SK-N-SH (cell line): ENCODE measurements at regions not wholly inside any gene's neighbourhood (a gene's known extent, or its start where the extent isn't known, plus 50 kb on each side); places are given as distances from the start of the nearest gene placed in this dataset.

Experiments
- CTCF ChIA-PET: fragments of 300-600, 350-600 bp; formaldehyde crosslinking; extraction: SDS; loops from one replicate; lab custom pipeline; 2021; lab: Yijun Ruan, JAX
- POLR2A ChIA-PET: fragments of 350-600 bp; sonication (Branson Sonifier 250); formaldehyde crosslinking; extraction: SDS; loops from one replicate; lab custom pipeline; 2020; ENCODE audit warnings: antibody characterized with exemption, inconsistent platforms; lab: Yijun Ruan, JAX
- DNase-seq: peaks from one replicate; pipeline ENCODE4 v3.0.0; 2012
- H2AFZ ChIP-seq: fragments of 200-600 bp; sonication (generic); 2 replicates; pipeline ENCODE4 v1.8.1; 2016; ENCODE audit warnings: antibody characterized with exemption, mild to moderate bottlenecking, low read depth
- H3F3A ChIP-seq: fragments of 200-600 bp; sonication (generic); replicated peaks from 2 replicates; pipeline ENCODE3; 2016; ENCODE audit warnings: antibody characterized with exemption, mild to moderate bottlenecking; ENCODE audit not compliant: insufficient read depth
- H3K27ac ChIP-seq, 2 experiments: fragments of 200-500 bp in 1 of 2; fragments of 200-600 bp in 1 of 2; sonication (Bioruptor generic) in 1 of 2; sonication (generic), shearing (Covaris generic) in 1 of 2; 2 replicates each; pipeline versions ENCODE4 v1.5.1 to v1.6.1; 2014 to 2016; ENCODE audit warnings: low read depth in 2 of 2, inconsistent platforms in 1 of 2, low read length in 1 of 2, mild to moderate bottlenecking in 1 of 2, mixed read lengths in 1 of 2
- H3K27me3 ChIP-seq: fragments of 200-600 bp; sonication (generic), shearing (Covaris generic); 2 replicates; pipeline ENCODE4 v1.6.1; 2016; ENCODE audit warnings: mixed run types; ENCODE audit not compliant: insufficient read depth
- H3K36me3 ChIP-seq, 2 experiments: fragments of 200-500 bp in 1 of 2; fragments of 200-600 bp in 1 of 2; sonication (Bioruptor generic) in 1 of 2; sonication (generic) in 1 of 2; replicated peaks in 1 of 2; 2 replicates each; pipeline versions ENCODE3 to v1.5.1; 2014 to 2016; ENCODE audit warnings: low read length in 1 of 2, mild to moderate bottlenecking in 1 of 2; ENCODE audit not compliant: insufficient read depth in 2 of 2, control insufficient read depth in 1 of 2
- H3K4me1 ChIP-seq, 2 experiments: fragments of 200-500 bp in 1 of 2; fragments of 200-600 bp in 1 of 2; sonication (Bioruptor generic) in 1 of 2; sonication (generic), shearing (Covaris generic) in 1 of 2; 2 replicates each; pipeline versions ENCODE4 v1.5.1 to v1.6.1; 2014 to 2016; ENCODE audit warnings: low read depth in 1 of 2, low read length in 1 of 2, mixed run types in 1 of 2; ENCODE audit not compliant: insufficient read depth in 2 of 2, control insufficient read depth in 1 of 2
- H3K4me2 ChIP-seq: fragments of 200-600 bp; sonication (generic), shearing (Covaris generic); 2 replicates; pipeline ENCODE4 v1.6.1; 2017; ENCODE audit warnings: mixed run types
- H3K4me3 ChIP-seq, 2 experiments: fragments of 200-500 bp in 1 of 2; fragments of 200-600 bp in 1 of 2; sonication (Bioruptor generic) in 1 of 2; sonication (generic), shearing (Covaris generic) in 1 of 2; 2 replicates each; pipeline versions ENCODE4 v1.5.1 to v1.8.1; 2014 to 2016; ENCODE audit warnings: low read depth in 2 of 2, inconsistent platforms in 1 of 2, low read length in 1 of 2, mild to moderate bottlenecking in 1 of 2, mixed read lengths in 1 of 2, moderate library complexity in 1 of 2
- H3K79me2 ChIP-seq: fragments of 200-600 bp; sonication (generic); 2 replicates; pipeline ENCODE4 v1.8.1; 2017; ENCODE audit warnings: mild to moderate bottlenecking; ENCODE audit not compliant: insufficient read depth
- H3K9ac ChIP-seq: fragments of 200-600 bp; sonication (generic); 2 replicates; pipeline ENCODE4 v1.6.1; 2017; ENCODE audit warnings: mixed run types
- H3K9me2 ChIP-seq: fragments of 200-600 bp; sonication (generic); 2 replicates; pipeline ENCODE4 v1.6.1; 2017; ENCODE audit warnings: mixed run types
- H3K9me3 ChIP-seq: fragments of 200-600 bp; sonication (generic); 2 replicates; pipeline ENCODE4 v1.6.1; 2017; ENCODE audit warnings: mixed run types, mild to moderate bottlenecking, moderate library complexity
- H4K20me1 ChIP-seq: fragments of 200-600 bp; sonication (generic); 2 replicates; pipeline ENCODE4 v1.6.1; 2017; ENCODE audit warnings: mild to moderate bottlenecking, mixed run types; ENCODE audit not compliant: insufficient read depth
- CHD2 ChIP-seq: fragments of 150-350 bp; IDR thresholded peaks from 2 replicates; pipeline ENCODE4 v1.6.1; 2018; ENCODE audit warnings: low read length; ENCODE audit not compliant: partially characterized antibody
- ELF1 ChIP-seq: IDR thresholded peaks from 2 replicates; pipeline ENCODE4 v1.4.0; 2012
- EP300 ChIP-seq, 2 experiments: IDR thresholded peaks; 2 replicates each; pipeline versions ENCODE4 v1.4.0 to v1.6.1; 2012; ENCODE audit warnings: borderline replicate concordance in 1 of 2, low read depth in 1 of 2, low read length in 1 of 2
- EZH2phosphoT487 ChIP-seq: fragments of 200-600 bp; sonication (generic); IDR thresholded peaks from 2 replicates; pipeline ENCODE4 v1.6.1; 2017; ENCODE audit warnings: low read depth, mixed run types, mild to moderate bottlenecking, antibody characterized with exemption, moderate library complexity, borderline replicate concordance
- GABPA ChIP-seq: IDR thresholded peaks from 2 replicates; pipeline ENCODE4 v1.4.0; 2012; ENCODE audit warnings: low read depth, mild to moderate bottlenecking
- JUND ChIP-seq: IDR thresholded peaks from 2 replicates; pipeline ENCODE4 v1.4.0; 2012
- MEF2A ChIP-seq: IDR thresholded peaks from 2 replicates; pipeline ENCODE4 v1.4.0; 2012; ENCODE audit warnings: low read depth, borderline replicate concordance
- MXI1 ChIP-seq: IDR thresholded peaks from 2 replicates; pipeline ENCODE4 v1.6.1; 2012; ENCODE audit warnings: mild to moderate bottlenecking, low read depth, low read length, improper control_type of control experiment
- NRF1 ChIP-seq: IDR thresholded peaks from 2 replicates; pipeline ENCODE4 v1.6.1; 2012; ENCODE audit warnings: low read depth, mild to moderate bottlenecking, low read length
- POLR2AphosphoS5 ChIP-seq: IDR thresholded peaks from 2 replicates; pipeline ENCODE4 v1.6.1; 2012; ENCODE audit warnings: low read depth, low read length
- RCOR1 ChIP-seq: fragments of 150-350 bp; IDR thresholded peaks from 2 replicates; pipeline ENCODE4 v1.6.1; 2017; ENCODE audit warnings: antibody characterized with exemption, low read length
- RFX5 ChIP-seq: IDR thresholded peaks from 2 replicates; pipeline ENCODE4 v1.6.1; 2012; ENCODE audit warnings: mild to moderate bottlenecking, improper control_type of control experiment, low read length
- SIN3A ChIP-seq: IDR thresholded peaks from 2 replicates; pipeline ENCODE4 v1.6.1; 2012; ENCODE audit warnings: low read depth, mild to moderate bottlenecking, low read length, moderate library complexity, borderline replicate concordance
- TAF1 ChIP-seq: IDR thresholded peaks from 2 replicates; pipeline ENCODE4 v1.6.1; 2012; ENCODE audit warnings: low read depth, mild to moderate bottlenecking, low read length, moderate library complexity, borderline replicate concordance
- TCF12 ChIP-seq: IDR thresholded peaks from 2 replicates; pipeline ENCODE4 v1.4.0; 2012
- YY1 ChIP-seq: IDR thresholded peaks from 2 replicates; pipeline ENCODE4 v1.4.0; 2012; ENCODE audit warnings: low read depth, mild to moderate bottlenecking
- WGBS: methylation state at CpG from one replicate; pipeline ENCODE4 v1.1.6; 2017; ENCODE audit warnings: low lambda C conversion rate; 5-methylcytosine and 5-hydroxymethylcytosine counted together
- TF ChIP-seq, protein P1 (sequence below): IDR thresholded peaks from 2 replicates; pipeline ENCODE4 v1.4.0; 2012; ENCODE audit warnings: low read depth, borderline replicate concordance
- TF ChIP-seq, protein P2 (sequence below): fragments of 150-350 bp; IDR thresholded peaks from 2 replicates; pipeline ENCODE4 v1.6.1; 2017; ENCODE audit warnings: antibody characterized with exemption, low read length, low read depth, borderline replicate concordance
- TF ChIP-seq, protein P3 (sequence below): IDR thresholded peaks from 2 replicates; pipeline ENCODE4 v1.4.0; 2012; ENCODE audit warnings: low read depth, borderline replicate concordance
- TF ChIP-seq, protein P4 (sequence below): fragments of 200-600 bp; sonication (generic); IDR thresholded peaks from 2 replicates; pipeline ENCODE4 v1.6.1; 2017; ENCODE audit warnings: antibody characterized with exemption, mild to moderate bottlenecking, moderate library complexity
- TF ChIP-seq, protein P5 (sequence below): IDR thresholded peaks from 2 replicates; pipeline ENCODE4 v1.4.0; 2012; ENCODE audit warnings: low read depth

DNA sequence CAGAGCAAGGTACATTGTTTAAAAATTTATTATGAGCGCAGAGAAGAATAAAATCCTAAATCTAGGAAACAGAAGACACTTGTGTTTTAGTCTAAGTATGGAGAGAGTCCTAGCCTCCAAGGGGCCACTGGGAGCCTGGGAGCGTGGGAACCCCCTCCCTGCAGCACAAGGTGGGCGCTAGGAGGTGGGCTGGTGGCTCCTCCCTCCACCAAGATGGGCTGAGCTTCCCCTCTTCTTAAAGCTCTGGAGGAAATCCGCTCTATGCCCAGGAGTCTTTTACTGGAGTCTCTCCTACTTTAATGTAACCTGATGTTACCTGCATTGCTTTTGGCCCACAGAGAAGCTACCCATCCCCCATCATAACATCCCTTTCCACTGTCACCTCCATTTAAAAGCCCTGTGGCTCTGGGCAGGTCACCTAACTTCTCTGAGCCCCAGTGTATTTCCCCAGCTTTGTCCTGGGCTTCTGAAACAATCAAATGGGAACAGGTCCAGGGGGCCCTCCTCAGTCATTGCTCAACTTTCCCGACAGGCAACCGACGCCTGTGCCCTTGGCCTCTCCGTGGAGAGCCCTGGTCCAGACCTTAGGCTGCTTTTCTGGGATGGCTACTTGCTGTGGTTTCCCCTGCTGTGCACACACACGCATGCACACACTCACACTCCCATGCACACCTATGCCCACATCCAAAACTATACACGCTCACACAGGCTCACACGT is 181.5 kb downstream of the NPHP4 start:
- no peaks in the 10 kb centered on the region for H3K9me3 ChIP-seq
- CTCF ChIA-PET = interaction anchor here (0.6 to 1.3 kb wide), 2 partner anchors 65 to 77 kb away, joined by 3 to 4 read pairs; no protein-coding TSS in a partner anchor
- H3K9ac ChIP-seq = no peak overlapping the region
- no peak overlapping the region for H3K27ac ChIP-seq
- no peak overlapping the region for H3K4me2 ChIP-seq
- H2AFZ ChIP-seq = no peak overlapping the region
- DNase-seq = no peak
- no peaks in the 10 kb centered on the region for H3K79me2 ChIP-seq
- POLR2A ChIA-PET = no interaction called here
- no peaks in the 10 kb centered on the region for H3K9me2 ChIP-seq
- H3K4me1 ChIP-seq = peaks cover 0 to 11% of the 10 kb centered on the region in 2 experiments; a peak in 1 of 4 replicates
- H3F3A ChIP-seq = no peaks in the 10 kb centered on the region
- H3K4me3 ChIP-seq = no peak overlapping the region
- TF ChIP-seq, protein P1, sequence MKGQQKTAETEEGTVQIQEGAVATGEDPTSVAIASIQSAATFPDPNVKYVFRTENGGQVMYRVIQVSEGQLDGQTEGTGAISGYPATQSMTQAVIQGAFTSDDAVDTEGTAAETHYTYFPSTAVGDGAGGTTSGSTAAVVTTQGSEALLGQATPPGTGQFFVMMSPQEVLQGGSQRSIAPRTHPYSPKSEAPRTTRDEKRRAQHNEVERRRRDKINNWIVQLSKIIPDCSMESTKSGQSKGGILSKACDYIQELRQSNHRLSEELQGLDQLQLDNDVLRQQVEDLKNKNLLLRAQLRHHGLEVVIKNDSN = no peak
- no peaks in the 10 kb centered on the region for H4K20me1 ChIP-seq
- no peaks in the 10 kb centered on the region for H3K36me3 ChIP-seq
- H3K27me3 ChIP-seq = no peaks in the 10 kb centered on the region
- 37% methylated on average over 9 of the region's 11 CpGs for WGBS

DNA sequence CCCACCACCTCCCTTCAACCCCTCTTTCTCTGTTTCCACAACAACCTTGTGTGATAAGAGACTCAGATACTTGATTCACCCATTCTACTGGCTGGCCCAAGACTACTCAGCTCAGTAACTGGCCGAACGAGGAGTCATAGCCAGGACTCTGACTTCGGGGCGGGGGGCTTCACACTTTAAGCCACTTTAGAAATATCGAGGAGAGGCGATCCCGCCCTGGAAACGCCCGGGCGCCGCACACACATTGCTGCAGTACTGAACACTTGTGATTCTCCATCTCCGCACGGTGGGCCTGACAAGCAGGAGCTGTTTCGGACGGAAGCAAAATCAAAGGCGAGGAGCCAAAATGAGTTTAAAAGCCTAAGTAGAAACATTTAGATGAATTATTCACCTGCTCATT is 182.1 kb downstream of the NPHP4 start:
- no peak overlapping the region for H3K27ac ChIP-seq
- TF ChIP-seq RCOR1 (no peak), CHD2 (no peak), MXI1 (no peak), ELF1 (no peak), JUND (no peak), EZH2phosphoT487 (no peak), RFX5 (no peak), GABPA (no peak), POLR2AphosphoS5 (no peak), NRF1 (no peak), SIN3A (no peak), TAF1 (no peak), MEF2A (no peak), TCF12 (no peak), YY1 (no peak), EP300 (IDR thresholded peaks at IDR 0.05; ENCODE audit: borderline replicate concordance in 1 of 2, low read depth in 1 of 2, low read length in 1 of 2) (no peak)
- TF ChIP-seq, protein P2, sequence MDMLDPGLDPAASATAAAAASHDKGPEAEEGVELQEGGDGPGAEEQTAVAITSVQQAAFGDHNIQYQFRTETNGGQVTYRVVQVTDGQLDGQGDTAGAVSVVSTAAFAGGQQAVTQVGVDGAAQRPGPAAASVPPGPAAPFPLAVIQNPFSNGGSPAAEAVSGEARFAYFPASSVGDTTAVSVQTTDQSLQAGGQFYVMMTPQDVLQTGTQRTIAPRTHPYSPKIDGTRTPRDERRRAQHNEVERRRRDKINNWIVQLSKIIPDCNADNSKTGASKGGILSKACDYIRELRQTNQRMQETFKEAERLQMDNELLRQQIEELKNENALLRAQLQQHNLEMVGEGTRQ = no peak
- TF ChIP-seq, protein P3, sequence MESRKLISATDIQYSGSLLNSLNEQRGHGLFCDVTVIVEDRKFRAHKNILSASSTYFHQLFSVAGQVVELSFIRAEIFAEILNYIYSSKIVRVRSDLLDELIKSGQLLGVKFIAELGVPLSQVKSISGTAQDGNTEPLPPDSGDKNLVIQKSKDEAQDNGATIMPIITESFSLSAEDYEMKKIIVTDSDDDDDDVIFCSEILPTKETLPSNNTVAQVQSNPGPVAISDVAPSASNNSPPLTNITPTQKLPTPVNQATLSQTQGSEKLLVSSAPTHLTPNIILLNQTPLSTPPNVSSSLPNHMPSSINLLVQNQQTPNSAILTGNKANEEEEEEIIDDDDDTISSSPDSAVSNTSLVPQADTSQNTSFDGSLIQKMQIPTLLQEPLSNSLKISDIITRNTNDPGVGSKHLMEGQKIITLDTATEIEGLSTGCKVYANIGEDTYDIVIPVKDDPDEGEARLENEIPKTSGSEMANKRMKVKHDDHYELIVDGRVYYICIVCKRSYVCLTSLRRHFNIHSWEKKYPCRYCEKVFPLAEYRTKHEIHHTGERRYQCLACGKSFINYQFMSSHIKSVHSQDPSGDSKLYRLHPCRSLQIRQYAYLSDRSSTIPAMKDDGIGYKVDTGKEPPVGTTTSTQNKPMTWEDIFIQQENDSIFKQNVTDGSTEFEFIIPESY = no peak
- TF ChIP-seq, protein P4, sequence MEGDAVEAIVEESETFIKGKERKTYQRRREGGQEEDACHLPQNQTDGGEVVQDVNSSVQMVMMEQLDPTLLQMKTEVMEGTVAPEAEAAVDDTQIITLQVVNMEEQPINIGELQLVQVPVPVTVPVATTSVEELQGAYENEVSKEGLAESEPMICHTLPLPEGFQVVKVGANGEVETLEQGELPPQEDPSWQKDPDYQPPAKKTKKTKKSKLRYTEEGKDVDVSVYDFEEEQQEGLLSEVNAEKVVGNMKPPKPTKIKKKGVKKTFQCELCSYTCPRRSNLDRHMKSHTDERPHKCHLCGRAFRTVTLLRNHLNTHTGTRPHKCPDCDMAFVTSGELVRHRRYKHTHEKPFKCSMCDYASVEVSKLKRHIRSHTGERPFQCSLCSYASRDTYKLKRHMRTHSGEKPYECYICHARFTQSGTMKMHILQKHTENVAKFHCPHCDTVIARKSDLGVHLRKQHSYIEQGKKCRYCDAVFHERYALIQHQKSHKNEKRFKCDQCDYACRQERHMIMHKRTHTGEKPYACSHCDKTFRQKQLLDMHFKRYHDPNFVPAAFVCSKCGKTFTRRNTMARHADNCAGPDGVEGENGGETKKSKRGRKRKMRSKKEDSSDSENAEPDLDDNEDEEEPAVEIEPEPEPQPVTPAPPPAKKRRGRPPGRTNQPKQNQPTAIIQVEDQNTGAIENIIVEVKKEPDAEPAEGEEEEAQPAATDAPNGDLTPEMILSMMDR = no peak
- TF ChIP-seq, protein P5, sequence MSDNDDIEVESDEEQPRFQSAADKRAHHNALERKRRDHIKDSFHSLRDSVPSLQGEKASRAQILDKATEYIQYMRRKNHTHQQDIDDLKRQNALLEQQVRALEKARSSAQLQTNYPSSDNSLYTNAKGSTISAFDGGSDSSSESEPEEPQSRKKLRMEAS = no peak
- H4K20me1 ChIP-seq = no peaks in the 10 kb centered on the region
- H3K4me3 ChIP-seq = no peak overlapping the region
- POLR2A ChIA-PET = no interaction called here
- no peaks in the 10 kb centered on the region for H3K9me3 ChIP-seq
- no peaks in the 10 kb centered on the region for H3F3A ChIP-seq
- peaks cover 0 to 11% of the 10 kb centered on the region in 2 experiments; a peak in 1 of 4 replicates for H3K4me1 ChIP-seq
- no peaks in the 10 kb centered on the region for H3K79me2 ChIP-seq
- H3K9me2 ChIP-seq = no peaks in the 10 kb centered on the region
- H2AFZ ChIP-seq = no peak overlapping the region
- no peak overlapping the region for H3K9ac ChIP-seq
- no peaks in the 10 kb centered on the region for H3K36me3 ChIP-seq
- H3K27me3 ChIP-seq = no peaks in the 10 kb centered on the region
- DNase-seq = no peak
- 61% methylated on average over 16 of the region's 16 CpGs for WGBS
- no peak overlapping the region for H3K4me2 ChIP-seq
- CTCF ChIA-PET = interaction anchor here (0.6 to 1.3 kb wide), 2 partner anchors 64 to 76 kb away, joined by 3 to 4 read pairs; no protein-coding TSS in a partner anchor
